ENCODE measurements at regions not wholly inside any gene's neighbourhood (a gene's known extent, or its start where the extent isn't known, plus 50 kb on each side); places are given as distances from the start of the nearest gene placed in this dataset.

- Histone ChIP-seq H3K27me3 (ENCODE audit: control insufficient read depth in 3 of 3, insufficient read depth in 3 of 3, low read length in 2 of 3) (peaks cover 0 to 5% (median 0%) of the 10 kb centered on the region in 3 donors), H3K4me1 (ENCODE audit: control insufficient read depth in 5 of 5, insufficient read depth in 5 of 5, low read length in 5 of 5) (no peaks in the 10 kb centered on the region), H3K9me3 (ENCODE audit: control insufficient read depth in 4 of 4, insufficient read depth in 3 of 4, low read length in 3 of 4) (peaks cover 0 to 8% (median 0%) of the 10 kb centered on the region in 4 donors), H3K9ac (ENCODE audit: insufficient read depth in 1 of 2, low read length in 2 of 2) (peak overlapping the region in 1 of 2 donors; percentile 52), H3K4me3 (no peak overlapping the region), H3K27ac (ENCODE audit: low read depth in 1 of 2, low read length in 1 of 2) (no peak overlapping the region), H3K36me3 (ENCODE audit: control insufficient read depth in 4 of 4, insufficient read depth in 4 of 4, low read length in 4 of 4) (no peaks in the 10 kb centered on the region)
- ATAC-seq (ENCODE audit: insufficient read depth, low FRiP score) (peak; percentile 83), DNase-seq (peak; percentile 66 to 83 (median 75))
- peak; percentile 90 for TF ChIP-seq CTCF (IDR thresholded peaks at IDR 0.05; ENCODE audit: control extremely low read depth, extremely low read depth)
- 3 to 4% methylated on average over 13 of the region's 13 CpGs for whole genome bisulfite sequencing, 2 donors
Measured at GRCh38 chr17:33750943-33751701, 458.0 kb upstream of the ASIC2 start.

- Histone ChIP-seq H3K4me1 (ENCODE audit: control insufficient read depth in 5 of 5, insufficient read depth in 5 of 5, low read length in 5 of 5) (no peaks in the 10 kb centered on the region), H3K9ac (ENCODE audit: insufficient read depth in 1 of 2, low read length in 2 of 2) (peak overlapping the region in 1 of 2 donors; percentile 52), H3K4me3 (no peak overlapping the region), H3K27ac (ENCODE audit: low read depth in 1 of 2, low read length in 1 of 2) (no peak overlapping the region), H3K27me3 (ENCODE audit: control insufficient read depth in 3 of 3, insufficient read depth in 3 of 3, low read length in 2 of 3) (peaks cover 0 to 5% (median 0%) of the 10 kb centered on the region in 3 donors), H3K9me3 (ENCODE audit: control insufficient read depth in 4 of 4, insufficient read depth in 3 of 4, low read length in 3 of 4) (peaks cover 0 to 8% (median 0%) of the 10 kb centered on the region in 4 donors), H3K36me3 (ENCODE audit: control insufficient read depth in 4 of 4, insufficient read depth in 4 of 4, low read length in 4 of 4) (no peaks in the 10 kb centered on the region)
- ATAC-seq (ENCODE audit: insufficient read depth, low FRiP score) (no peak), DNase-seq (no peak)
- WGBS, 2 donors, result 7 to 11% methylated on average over 5 of the region's 5 CpGs
- TF ChIP-seq CTCF (IDR thresholded peaks at IDR 0.05; ENCODE audit: control extremely low read depth, extremely low read depth), result no peak
Measured at GRCh38 chr17:33751702-33752065, 458.6 kb upstream of the ASIC2 start.

- no peak overlapping the region for H3K9ac ChIP-seq (ENCODE audit: insufficient read depth in 1 of 2, low read length in 2 of 2)
- H3K4me1 ChIP-seq (ENCODE audit: control insufficient read depth in 5 of 5, insufficient read depth in 5 of 5, low read length in 5 of 5), result no peaks in the 10 kb centered on the region
- no peaks in the 10 kb centered on the region for H3K36me3 ChIP-seq (ENCODE audit: control insufficient read depth in 4 of 4, insufficient read depth in 4 of 4, low read length in 4 of 4)
- no peak overlapping the region for H3K4me3 ChIP-seq
- 47 to 49% methylated on average over 7 of the region's 7 CpGs for WGBS, 2 donors
- DNase-seq, result no peak
- H3K27me3 ChIP-seq (ENCODE audit: control insufficient read depth in 3 of 3, insufficient read depth in 3 of 3, low read length in 2 of 3), result peaks cover 0 to 5% (median 0%) of the 10 kb centered on the region in 3 donors
- H3K9me3 ChIP-seq (ENCODE audit: control insufficient read depth in 4 of 4, insufficient read depth in 3 of 4, low read length in 3 of 4), result peaks cover 0 to 8% (median 0%) of the 10 kb centered on the region in 4 donors
- H3K27ac ChIP-seq (ENCODE audit: low read depth in 1 of 2, low read length in 1 of 2), result no peak overlapping the region
- ATAC-seq (ENCODE audit: insufficient read depth, low FRiP score), result no peak
- no peak for TF ChIP-seq CTCF (IDR thresholded peaks at IDR 0.05; ENCODE audit: control extremely low read depth, extremely low read depth)
Measured at GRCh38 chr17:33753452-33753851, 460.4 kb upstream of the ASIC2 start.

All from lung (tissue), 11 donors.